Nephron (organoid): ENCODE measurements at regions not wholly inside any gene's neighbourhood (a gene's known extent, or its start where the extent isn't known, plus 50 kb on each side); places are given as distances from the start of the nearest gene placed in this dataset.
"Not testable (repeated sequence)": the region's sequence is repeated elsewhere in the genome, so short reads cannot be mapped to it uniquely, and the experiment has no call there.

Source experiments
- H3K27ac Mint-ChIP-seq, 3 experiments: 2 replicates each; pipeline ENCODE4 v1.8.0; 2020; ENCODE audit warnings: mixed read lengths in 3 of 3, mild to moderate bottlenecking in 2 of 3, moderate library complexity in 1 of 3
- H3K27me3 Mint-ChIP-seq: 2 replicates; pipeline ENCODE4 v1.8.0; 2021; ENCODE audit warnings: low read depth, mild to moderate bottlenecking, moderate library complexity, mixed read lengths
- H3K36me3 Mint-ChIP-seq: 2 replicates; pipeline ENCODE4 v1.8.0; 2020; ENCODE audit warnings: low read depth, mixed read lengths
- H3K4me1 Mint-ChIP-seq: 2 replicates; pipeline ENCODE4 v1.8.0; 2020; ENCODE audit warnings: mixed read lengths
- H3K4me3 Mint-ChIP-seq, 3 experiments: 2 replicates each; pipeline ENCODE4 v1.8.0; 2020; ENCODE audit warnings: mild to moderate bottlenecking in 3 of 3, mixed read lengths in 3 of 3, moderate library complexity in 2 of 3
- H3K9me3 Mint-ChIP-seq: 2 replicates; pipeline ENCODE4 v1.8.0; 2020; ENCODE audit warnings: mixed read lengths
- TF ChIP-seq, protein P1 (sequence below), 3 experiments: fragments of 200-600 bp; sonication (generic); IDR thresholded peaks; one replicate each; pipeline ENCODE4 v1.5.0; 2021; ENCODE audit warnings: antibody characterized with exemption in 3 of 3; ENCODE audit not compliant: unreplicated experiment in 3 of 3

DNA sequence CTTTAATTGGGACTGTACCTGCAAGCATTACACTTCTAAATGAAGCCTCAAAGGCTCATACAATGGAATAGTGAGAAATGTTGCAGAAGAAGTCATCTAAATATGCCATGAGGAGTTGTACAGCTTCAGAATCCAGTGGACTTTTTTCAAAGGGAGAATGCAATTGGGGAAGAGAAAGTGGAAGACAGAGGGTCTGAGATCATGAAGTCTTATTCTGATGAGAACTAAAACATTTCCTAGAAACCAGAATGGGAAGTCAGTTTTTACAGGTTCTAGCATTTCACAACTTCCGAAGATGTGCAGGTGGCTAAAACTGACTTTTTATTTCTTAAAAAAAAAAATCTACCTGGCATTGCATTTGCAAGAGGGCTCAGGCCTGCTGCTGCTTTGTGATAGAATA, 424.4 kb upstream of the RUNX1 start:
- Mint-ChIP-seq H3K4me3 (no peak overlapping the region), H3K4me1 (peaks cover 18% of the 10 kb centered on the region), H3K27ac (no peak overlapping the region), H3K27me3 (no peaks in the 10 kb centered on the region), H3K36me3 (no peaks in the 10 kb centered on the region), H3K9me3 (no peaks in the 10 kb centered on the region)
- TF ChIP-seq, protein P1, sequence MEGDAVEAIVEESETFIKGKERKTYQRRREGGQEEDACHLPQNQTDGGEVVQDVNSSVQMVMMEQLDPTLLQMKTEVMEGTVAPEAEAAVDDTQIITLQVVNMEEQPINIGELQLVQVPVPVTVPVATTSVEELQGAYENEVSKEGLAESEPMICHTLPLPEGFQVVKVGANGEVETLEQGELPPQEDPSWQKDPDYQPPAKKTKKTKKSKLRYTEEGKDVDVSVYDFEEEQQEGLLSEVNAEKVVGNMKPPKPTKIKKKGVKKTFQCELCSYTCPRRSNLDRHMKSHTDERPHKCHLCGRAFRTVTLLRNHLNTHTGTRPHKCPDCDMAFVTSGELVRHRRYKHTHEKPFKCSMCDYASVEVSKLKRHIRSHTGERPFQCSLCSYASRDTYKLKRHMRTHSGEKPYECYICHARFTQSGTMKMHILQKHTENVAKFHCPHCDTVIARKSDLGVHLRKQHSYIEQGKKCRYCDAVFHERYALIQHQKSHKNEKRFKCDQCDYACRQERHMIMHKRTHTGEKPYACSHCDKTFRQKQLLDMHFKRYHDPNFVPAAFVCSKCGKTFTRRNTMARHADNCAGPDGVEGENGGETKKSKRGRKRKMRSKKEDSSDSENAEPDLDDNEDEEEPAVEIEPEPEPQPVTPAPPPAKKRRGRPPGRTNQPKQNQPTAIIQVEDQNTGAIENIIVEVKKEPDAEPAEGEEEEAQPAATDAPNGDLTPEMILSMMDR (IDR thresholded peaks at IDR 0.05; ENCODE audit: unreplicated experiment in 3 of 3): no peak

DNA sequence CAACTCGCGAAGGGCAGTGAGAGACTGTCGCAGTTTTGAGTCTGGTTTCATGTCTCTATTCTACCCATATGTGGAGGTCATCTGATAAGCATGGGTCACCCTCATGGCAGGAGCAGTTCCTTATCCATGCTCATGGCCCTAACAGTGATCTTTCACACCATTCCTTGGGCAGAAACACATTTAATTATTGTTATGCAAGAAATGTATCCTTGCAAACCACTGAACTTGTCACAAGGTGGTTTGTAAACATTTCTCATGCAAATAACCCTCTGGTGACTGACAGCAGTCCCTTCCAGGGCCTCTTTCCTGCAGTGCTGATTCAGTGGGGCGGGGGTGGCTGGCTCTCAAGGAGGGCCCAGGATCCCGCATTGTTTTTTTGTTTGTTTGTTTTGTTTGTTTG, 421.4 kb upstream of the RUNX1 start:
- Mint-ChIP-seq H3K27ac (no peak overlapping the region), H3K9me3 (no peaks in the 10 kb centered on the region), H3K4me1 (peaks cover 7% of the 10 kb centered on the region), H3K4me3 (no peak overlapping the region), H3K36me3 (no peaks in the 10 kb centered on the region), H3K27me3 (no peaks in the 10 kb centered on the region)
- TF ChIP-seq, protein P1 (IDR thresholded peaks at IDR 0.05; ENCODE audit: unreplicated experiment in 3 of 3): no peak

DNA sequence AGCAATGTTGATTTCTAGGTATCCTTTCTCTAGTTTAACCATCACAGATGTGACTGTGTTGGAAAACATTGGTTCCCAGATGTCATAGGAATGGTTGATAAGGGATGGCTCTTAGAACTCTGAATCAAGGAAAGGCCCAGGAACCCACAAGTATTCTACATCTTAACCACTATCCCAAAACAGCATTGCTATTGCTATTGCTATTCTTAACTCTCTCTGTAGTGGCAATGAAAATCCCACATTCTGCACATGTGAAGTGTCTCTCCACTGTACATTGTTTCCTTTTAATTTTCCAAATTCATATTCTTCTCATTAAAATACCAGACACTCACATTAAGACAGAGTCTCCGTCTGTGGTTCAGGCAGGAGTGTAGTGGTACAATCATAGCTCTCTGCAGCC, 420.4 kb upstream of the RUNX1 start:
- no peak overlapping the region for H3K27ac Mint-ChIP-seq
- H3K27me3 Mint-ChIP-seq: no peaks in the 10 kb centered on the region
- no peaks in the 10 kb centered on the region for H3K4me1 Mint-ChIP-seq
- no peaks in the 10 kb centered on the region for H3K36me3 Mint-ChIP-seq
- no peaks in the 10 kb centered on the region for H3K9me3 Mint-ChIP-seq
- TF ChIP-seq, protein P1 (IDR thresholded peaks at IDR 0.05; ENCODE audit: unreplicated experiment in 3 of 3): no peak
- H3K4me3 Mint-ChIP-seq: no peak overlapping the region

DNA sequence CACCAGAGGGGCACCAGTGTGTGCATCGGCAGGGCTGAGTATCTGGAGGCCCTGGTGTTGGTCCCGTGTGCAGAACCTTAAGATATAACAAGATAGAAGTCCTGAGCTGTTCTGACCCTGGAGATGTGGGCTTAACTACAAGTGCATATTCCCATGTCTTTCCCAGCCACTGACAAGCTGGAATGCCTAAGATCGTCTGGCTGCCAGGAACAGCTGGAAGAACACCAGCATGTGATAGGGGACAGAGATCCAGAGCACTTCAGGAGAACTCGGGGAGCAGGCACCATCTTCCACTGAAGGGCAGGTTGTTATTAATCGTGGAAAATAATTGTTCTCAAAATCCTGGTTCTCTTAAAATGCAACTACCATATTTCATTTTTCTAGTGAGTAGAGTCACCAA, 419.9 kb upstream of the RUNX1 start:
- H3K27me3 Mint-ChIP-seq: no peaks in the 10 kb centered on the region
- no peaks in the 10 kb centered on the region for H3K36me3 Mint-ChIP-seq
- peaks cover under 1% of the 10 kb centered on the region for H3K9me3 Mint-ChIP-seq
- H3K4me3 Mint-ChIP-seq: no peak overlapping the region
- no peak overlapping the region for H3K27ac Mint-ChIP-seq
- no peaks in the 10 kb centered on the region for H3K4me1 Mint-ChIP-seq
- TF ChIP-seq, protein P1 (IDR thresholded peaks at IDR 0.05; ENCODE audit: unreplicated experiment in 3 of 3): no peak

DNA sequence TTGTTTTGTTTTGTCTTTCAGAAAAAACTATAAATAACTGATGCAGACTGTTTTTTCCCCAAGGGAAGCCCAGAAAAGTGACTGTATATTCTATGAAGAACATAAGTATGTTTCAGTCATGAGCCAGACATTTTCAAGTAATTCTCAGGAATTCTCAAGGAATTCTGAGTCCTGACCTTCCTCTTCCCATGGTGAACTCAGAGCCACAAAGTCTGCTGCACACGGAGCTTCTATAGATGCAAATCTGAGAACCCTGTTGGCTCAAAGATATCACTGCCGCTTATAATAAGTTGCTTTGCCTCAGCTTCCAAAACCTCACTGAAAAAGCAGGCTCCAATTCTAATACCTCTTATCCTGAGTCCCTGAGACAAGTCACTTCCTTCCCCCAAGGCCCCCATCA, 418.5 kb upstream of the RUNX1 start:
- no peaks in the 10 kb centered on the region for H3K36me3 Mint-ChIP-seq
- TF ChIP-seq, protein P1 (IDR thresholded peaks at IDR 0.05; ENCODE audit: unreplicated experiment in 3 of 3): no peak
- no peaks in the 10 kb centered on the region for H3K27me3 Mint-ChIP-seq
- no peaks in the 10 kb centered on the region for H3K4me1 Mint-ChIP-seq
- H3K9me3 Mint-ChIP-seq: peaks cover 4% of the 10 kb centered on the region
- no peak overlapping the region for H3K27ac Mint-ChIP-seq
- no peak overlapping the region for H3K4me3 Mint-ChIP-seq

DNA sequence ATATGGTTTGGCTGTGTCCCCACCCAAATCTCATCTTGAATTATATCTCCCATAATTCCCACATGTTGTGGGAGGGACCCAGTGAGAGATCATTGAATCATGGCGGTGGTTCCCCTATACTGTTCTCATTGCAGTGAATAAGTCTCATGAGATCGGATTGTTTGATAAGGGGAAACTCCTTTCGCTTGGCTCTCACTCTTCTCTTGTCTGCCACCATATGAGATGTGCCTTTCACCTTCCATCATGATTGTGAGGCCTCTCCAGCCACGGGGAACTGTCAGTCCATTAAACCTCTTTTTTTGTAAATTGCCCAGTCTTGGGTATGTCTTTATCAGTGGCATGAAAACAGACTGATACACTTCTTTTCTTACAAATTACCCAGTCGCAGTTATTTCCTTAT, 417.6 kb upstream of the RUNX1 start:
- not testable (repeated sequence) for H3K4me3 Mint-ChIP-seq, H3K27ac Mint-ChIP-seq, H3K36me3 Mint-ChIP-seq, H3K9me3 Mint-ChIP-seq, H3K27me3 Mint-ChIP-seq, H3K4me1 Mint-ChIP-seq

DNA sequence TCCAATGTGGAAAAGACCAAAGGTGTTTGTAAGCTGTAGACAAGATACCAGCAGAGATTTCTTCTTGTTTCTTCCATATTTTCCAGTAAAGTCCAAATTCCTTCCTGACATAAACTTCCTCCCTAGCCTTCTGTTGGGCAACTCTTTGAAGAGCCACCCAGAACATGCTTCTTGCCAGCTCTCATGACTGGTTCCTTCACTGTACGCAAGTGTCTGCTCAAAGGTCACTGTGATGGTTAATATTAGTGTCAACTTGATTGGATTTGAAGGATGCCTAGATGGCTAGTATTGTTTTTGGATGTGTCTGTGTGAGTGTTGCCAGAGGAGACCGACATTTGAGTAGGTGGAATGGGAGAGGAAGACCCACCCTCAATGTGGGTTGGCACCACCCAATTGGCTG, 416.6 kb upstream of the RUNX1 start:
- TF ChIP-seq, protein P1 (IDR thresholded peaks at IDR 0.05; ENCODE audit: unreplicated experiment in 3 of 3): no peak
- Mint-ChIP-seq H3K27me3 (peaks cover 1% of the 10 kb centered on the region), H3K4me3 (no peak overlapping the region), H3K27ac (no peak overlapping the region), H3K9me3 (peaks cover 4% of the 10 kb centered on the region), H3K4me1 (no peaks in the 10 kb centered on the region), H3K36me3 (no peaks in the 10 kb centered on the region)
